WTC11 (cell line): ENCODE measurements at regions not wholly inside any gene's neighbourhood (a gene's known extent, or its start where the extent isn't known, plus 50 kb on each side); places are given as distances from the start of the nearest gene placed in this dataset.

Experiments used
- ATAC-seq: fragments of 200-7000 bp; cut with Tn5 transposase; 2 replicates; pipeline ENCODE4 v1.10.0; 2021; ENCODE audit warnings: mild to moderate bottlenecking, moderate library complexity
- CTCF ChIA-PET: fragments of 300-600 bp; sonication (Branson Sonifier 250); formaldehyde crosslinking; loops from one replicate; lab custom pipeline; 2021; ENCODE audit warnings: antibody characterized with exemption; lab: Charles Lee
- POLR2A ChIA-PET: fragments of 350-600 bp; sonication (Branson Sonifier 250); formaldehyde crosslinking; loops from one replicate; lab custom pipeline; 2021; ENCODE audit warnings: antibody characterized with exemption; lab: Charles Lee
- DNase-seq: peaks from one replicate; pipeline ENCODE4 v3.0.0; 2021; ENCODE audit warnings: low spot score
- H3K27ac Mint-ChIP-seq: 2 replicates; pipeline ENCODE4 v1.8.0; 2021; ENCODE audit warnings: mixed read lengths
- H3K27me3 Mint-ChIP-seq: 2 replicates; pipeline ENCODE4 v1.8.0; 2021; ENCODE audit warnings: low read depth, mild to moderate bottlenecking, moderate library complexity, mixed read lengths
- H3K36me3 Mint-ChIP-seq: 2 replicates; pipeline ENCODE4 v1.8.0; 2021; ENCODE audit warnings: mixed read lengths
- H3K4me1 Mint-ChIP-seq: 2 replicates; pipeline ENCODE4 v1.8.0; 2022; ENCODE audit warnings: mixed read lengths
- H3K4me3 Mint-ChIP-seq: 2 replicates; pipeline ENCODE4 v1.8.0; 2021; ENCODE audit warnings: mild to moderate bottlenecking, moderate library complexity, mixed read lengths
- H3K9me3 Mint-ChIP-seq: 2 replicates; pipeline ENCODE4 v1.8.0; 2021; ENCODE audit warnings: mixed read lengths
- CBFB ChIP-seq: sonication (generic); formaldehyde crosslinking; IDR thresholded peaks from 2 replicates; pipeline ENCODE4 v1.8.1; 2022; ENCODE audit warnings: mild to moderate bottlenecking, low read depth, missing genetic modification reagents
- ETV6 ChIP-seq: sonication (generic); formaldehyde crosslinking; IDR thresholded peaks from 2 replicates; pipeline ENCODE4 v1.8.1; 2022; ENCODE audit warnings: mild to moderate bottlenecking, missing genetic modification reagents
- GRHL2 ChIP-seq: fragments of 250-450 bp; sonication (Bioruptor Pico); IDR thresholded peaks from 2 replicates; pipeline ENCODE4 v1.8.0; 2022; ENCODE audit warnings: mild to moderate bottlenecking, moderate library complexity; ENCODE audit not compliant: insufficient replicate concordance, severe bottlenecking
- MXD4 ChIP-seq: fragments of 250-450 bp; sonication (Bioruptor Pico); IDR thresholded peaks from 2 replicates; pipeline ENCODE4 v1.8.0; 2021; ENCODE audit warnings: mild to moderate bottlenecking, moderate library complexity, borderline replicate concordance
- NFYB ChIP-seq: sonication (generic); formaldehyde crosslinking; conservative IDR thresholded peaks from 2 replicates; pipeline ENCODE4 v1.8.0; 2022; ENCODE audit warnings: low read depth, missing genetic modification reagents
- TCF7 ChIP-seq: sonication (generic); formaldehyde crosslinking; IDR thresholded peaks from 2 replicates; pipeline ENCODE4 v1.8.0; 2022; ENCODE audit warnings: mild to moderate bottlenecking, low read depth, missing genetic modification reagents, moderate library complexity
- TEAD1 ChIP-seq: sonication (generic); formaldehyde crosslinking; IDR thresholded peaks from 2 replicates; pipeline ENCODE4 v1.8.0; 2022; ENCODE audit warnings: mild to moderate bottlenecking, missing genetic modification reagents
- ZNF423 ChIP-seq: fragments of 250-450 bp; sonication (Bioruptor Pico); IDR thresholded peaks from 2 replicates; pipeline ENCODE4 v2.1.2; 2022; ENCODE audit warnings: mild to moderate bottlenecking, moderate library complexity
- TF ChIP-seq, protein P1 (sequence below): sonication (generic); formaldehyde crosslinking; IDR thresholded peaks from 2 replicates; pipeline ENCODE4 v1.8.0; 2022; ENCODE audit warnings: mild to moderate bottlenecking, missing genetic modification reagents
- TF ChIP-seq, protein P2 (sequence below): fragments of 250-450 bp; sonication (Bioruptor Pico); IDR thresholded peaks from 2 replicates; pipeline ENCODE4 v2.1.2; 2022; ENCODE audit warnings: mild to moderate bottlenecking, moderate library complexity
- TF ChIP-seq, protein P3 (sequence below): sonication (generic); formaldehyde crosslinking; IDR thresholded peaks from 2 replicates; pipeline ENCODE4 v1.8.1; 2023; ENCODE audit warnings: mild to moderate bottlenecking, missing genetic modification reagents, borderline replicate concordance
- TF ChIP-seq, protein P4 (sequence below): sonication (generic); formaldehyde crosslinking; IDR thresholded peaks from 2 replicates; pipeline ENCODE4 v1.8.1; 2023; ENCODE audit warnings: mild to moderate bottlenecking, missing genetic modification reagents, moderate library complexity
- TF ChIP-seq, protein P5 (sequence below): sonication (generic); formaldehyde crosslinking; IDR thresholded peaks from 2 replicates; pipeline ENCODE4 v1.8.0; 2023; ENCODE audit warnings: mild to moderate bottlenecking, missing genetic modification reagents
- TF ChIP-seq, protein P6 (sequence below): sonication (generic); formaldehyde crosslinking; IDR thresholded peaks from 2 replicates; pipeline ENCODE4 v1.8.0; 2023; ENCODE audit warnings: missing genetic modification reagents, mild to moderate bottlenecking, borderline replicate concordance

DNA sequence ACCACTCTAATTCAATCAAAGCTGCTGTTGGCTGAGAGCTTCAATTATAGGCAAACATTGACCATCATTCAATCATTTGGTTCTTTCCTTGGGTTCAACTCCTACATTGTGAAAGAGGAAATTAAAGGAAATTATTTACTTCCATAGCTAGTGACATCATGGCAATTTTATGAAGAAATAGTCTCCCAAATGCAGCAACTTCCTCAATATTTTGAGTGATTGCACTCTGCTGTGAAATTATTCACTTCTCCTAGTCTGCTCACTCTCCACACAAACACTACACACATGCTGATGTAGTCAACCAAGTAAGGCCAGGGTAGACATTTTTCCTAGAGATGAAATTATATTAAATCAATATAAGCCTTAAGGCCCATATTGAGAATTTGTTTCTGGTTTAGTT is 86.7 kb upstream of the NCKAP5 start:
- CTCF ChIA-PET: no interaction called here
- peaks cover 12% of the 10 kb centered on the region for H3K4me1 Mint-ChIP-seq
- no peaks in the 10 kb centered on the region for H3K27me3 Mint-ChIP-seq
- H3K36me3 Mint-ChIP-seq: no peaks in the 10 kb centered on the region
- peaks cover 4% of the 10 kb centered on the region for H3K9me3 Mint-ChIP-seq
- no peak for ATAC-seq
- H3K4me3 Mint-ChIP-seq: no peak overlapping the region
- no peak for TF ChIP-seq MXD4 (CRISPR knock-in tag)
- TF ChIP-seq, protein P1, sequence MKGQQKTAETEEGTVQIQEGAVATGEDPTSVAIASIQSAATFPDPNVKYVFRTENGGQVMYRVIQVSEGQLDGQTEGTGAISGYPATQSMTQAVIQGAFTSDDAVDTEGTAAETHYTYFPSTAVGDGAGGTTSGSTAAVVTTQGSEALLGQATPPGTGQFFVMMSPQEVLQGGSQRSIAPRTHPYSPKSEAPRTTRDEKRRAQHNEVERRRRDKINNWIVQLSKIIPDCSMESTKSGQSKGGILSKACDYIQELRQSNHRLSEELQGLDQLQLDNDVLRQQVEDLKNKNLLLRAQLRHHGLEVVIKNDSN (CRISPR knock-in tag): no peak
- no peak for TF ChIP-seq NFYB (CRISPR knock-in tag)
- TF ChIP-seq, protein P2, sequence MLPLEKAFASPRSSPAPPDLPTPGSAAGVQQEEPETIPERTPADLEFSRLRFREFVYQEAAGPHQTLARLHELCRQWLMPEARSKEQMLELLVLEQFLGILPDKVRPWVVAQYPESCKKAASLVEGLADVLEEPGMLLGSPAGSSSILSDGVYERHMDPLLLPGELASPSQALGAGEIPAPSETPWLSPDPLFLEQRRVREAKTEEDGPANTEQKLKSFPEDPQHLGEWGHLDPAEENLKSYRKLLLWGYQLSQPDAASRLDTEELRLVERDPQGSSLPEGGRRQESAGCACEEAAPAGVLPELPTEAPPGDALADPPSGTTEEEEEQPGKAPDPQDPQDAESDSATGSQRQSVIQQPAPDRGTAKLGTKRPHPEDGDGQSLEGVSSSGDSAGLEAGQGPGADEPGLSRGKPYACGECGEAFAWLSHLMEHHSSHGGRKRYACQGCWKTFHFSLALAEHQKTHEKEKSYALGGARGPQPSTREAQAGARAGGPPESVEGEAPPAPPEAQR (CRISPR knock-in tag): no peak
- TF ChIP-seq, protein P3, sequence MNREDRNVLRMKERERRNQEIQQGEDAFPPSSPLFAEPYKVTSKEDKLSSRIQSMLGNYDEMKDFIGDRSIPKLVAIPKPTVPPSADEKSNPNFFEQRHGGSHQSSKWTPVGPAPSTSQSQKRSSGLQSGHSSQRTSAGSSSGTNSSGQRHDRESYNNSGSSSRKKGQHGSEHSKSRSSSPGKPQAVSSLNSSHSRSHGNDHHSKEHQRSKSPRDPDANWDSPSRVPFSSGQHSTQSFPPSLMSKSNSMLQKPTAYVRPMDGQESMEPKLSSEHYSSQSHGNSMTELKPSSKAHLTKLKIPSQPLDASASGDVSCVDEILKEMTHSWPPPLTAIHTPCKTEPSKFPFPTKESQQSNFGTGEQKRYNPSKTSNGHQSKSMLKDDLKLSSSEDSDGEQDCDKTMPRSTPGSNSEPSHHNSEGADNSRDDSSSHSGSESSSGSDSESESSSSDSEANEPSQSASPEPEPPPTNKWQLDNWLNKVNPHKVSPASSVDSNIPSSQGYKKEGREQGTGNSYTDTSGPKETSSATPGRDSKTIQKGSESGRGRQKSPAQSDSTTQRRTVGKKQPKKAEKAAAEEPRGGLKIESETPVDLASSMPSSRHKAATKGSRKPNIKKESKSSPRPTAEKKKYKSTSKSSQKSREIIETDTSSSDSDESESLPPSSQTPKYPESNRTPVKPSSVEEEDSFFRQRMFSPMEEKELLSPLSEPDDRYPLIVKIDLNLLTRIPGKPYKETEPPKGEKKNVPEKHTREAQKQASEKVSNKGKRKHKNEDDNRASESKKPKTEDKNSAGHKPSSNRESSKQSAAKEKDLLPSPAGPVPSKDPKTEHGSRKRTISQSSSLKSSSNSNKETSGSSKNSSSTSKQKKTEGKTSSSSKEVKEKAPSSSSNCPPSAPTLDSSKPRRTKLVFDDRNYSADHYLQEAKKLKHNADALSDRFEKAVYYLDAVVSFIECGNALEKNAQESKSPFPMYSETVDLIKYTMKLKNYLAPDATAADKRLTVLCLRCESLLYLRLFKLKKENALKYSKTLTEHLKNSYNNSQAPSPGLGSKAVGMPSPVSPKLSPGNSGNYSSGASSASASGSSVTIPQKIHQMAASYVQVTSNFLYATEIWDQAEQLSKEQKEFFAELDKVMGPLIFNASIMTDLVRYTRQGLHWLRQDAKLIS (CRISPR knock-in tag): no peak
- TF ChIP-seq, protein P4, sequence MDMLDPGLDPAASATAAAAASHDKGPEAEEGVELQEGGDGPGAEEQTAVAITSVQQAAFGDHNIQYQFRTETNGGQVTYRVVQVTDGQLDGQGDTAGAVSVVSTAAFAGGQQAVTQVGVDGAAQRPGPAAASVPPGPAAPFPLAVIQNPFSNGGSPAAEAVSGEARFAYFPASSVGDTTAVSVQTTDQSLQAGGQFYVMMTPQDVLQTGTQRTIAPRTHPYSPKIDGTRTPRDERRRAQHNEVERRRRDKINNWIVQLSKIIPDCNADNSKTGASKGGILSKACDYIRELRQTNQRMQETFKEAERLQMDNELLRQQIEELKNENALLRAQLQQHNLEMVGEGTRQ: no peak
- TF ChIP-seq ETV6 (CRISPR knock-in tag): no peak
- no peak for TF ChIP-seq TEAD1
- no peak for TF ChIP-seq ZNF423
- TF ChIP-seq GRHL2 (CRISPR knock-in tag): no peak
- TF ChIP-seq, protein P5, sequence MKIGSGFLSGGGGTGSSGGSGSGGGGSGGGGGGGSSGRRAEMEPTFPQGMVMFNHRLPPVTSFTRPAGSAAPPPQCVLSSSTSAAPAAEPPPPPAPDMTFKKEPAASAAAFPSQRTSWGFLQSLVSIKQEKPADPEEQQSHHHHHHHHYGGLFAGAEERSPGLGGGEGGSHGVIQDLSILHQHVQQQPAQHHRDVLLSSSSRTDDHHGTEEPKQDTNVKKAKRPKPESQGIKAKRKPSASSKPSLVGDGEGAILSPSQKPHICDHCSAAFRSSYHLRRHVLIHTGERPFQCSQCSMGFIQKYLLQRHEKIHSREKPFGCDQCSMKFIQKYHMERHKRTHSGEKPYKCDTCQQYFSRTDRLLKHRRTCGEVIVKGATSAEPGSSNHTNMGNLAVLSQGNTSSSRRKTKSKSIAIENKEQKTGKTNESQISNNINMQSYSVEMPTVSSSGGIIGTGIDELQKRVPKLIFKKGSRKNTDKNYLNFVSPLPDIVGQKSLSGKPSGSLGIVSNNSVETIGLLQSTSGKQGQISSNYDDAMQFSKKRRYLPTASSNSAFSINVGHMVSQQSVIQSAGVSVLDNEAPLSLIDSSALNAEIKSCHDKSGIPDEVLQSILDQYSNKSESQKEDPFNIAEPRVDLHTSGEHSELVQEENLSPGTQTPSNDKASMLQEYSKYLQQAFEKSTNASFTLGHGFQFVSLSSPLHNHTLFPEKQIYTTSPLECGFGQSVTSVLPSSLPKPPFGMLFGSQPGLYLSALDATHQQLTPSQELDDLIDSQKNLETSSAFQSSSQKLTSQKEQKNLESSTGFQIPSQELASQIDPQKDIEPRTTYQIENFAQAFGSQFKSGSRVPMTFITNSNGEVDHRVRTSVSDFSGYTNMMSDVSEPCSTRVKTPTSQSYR (CRISPR knock-in tag): no peak
- TF ChIP-seq, protein P6, sequence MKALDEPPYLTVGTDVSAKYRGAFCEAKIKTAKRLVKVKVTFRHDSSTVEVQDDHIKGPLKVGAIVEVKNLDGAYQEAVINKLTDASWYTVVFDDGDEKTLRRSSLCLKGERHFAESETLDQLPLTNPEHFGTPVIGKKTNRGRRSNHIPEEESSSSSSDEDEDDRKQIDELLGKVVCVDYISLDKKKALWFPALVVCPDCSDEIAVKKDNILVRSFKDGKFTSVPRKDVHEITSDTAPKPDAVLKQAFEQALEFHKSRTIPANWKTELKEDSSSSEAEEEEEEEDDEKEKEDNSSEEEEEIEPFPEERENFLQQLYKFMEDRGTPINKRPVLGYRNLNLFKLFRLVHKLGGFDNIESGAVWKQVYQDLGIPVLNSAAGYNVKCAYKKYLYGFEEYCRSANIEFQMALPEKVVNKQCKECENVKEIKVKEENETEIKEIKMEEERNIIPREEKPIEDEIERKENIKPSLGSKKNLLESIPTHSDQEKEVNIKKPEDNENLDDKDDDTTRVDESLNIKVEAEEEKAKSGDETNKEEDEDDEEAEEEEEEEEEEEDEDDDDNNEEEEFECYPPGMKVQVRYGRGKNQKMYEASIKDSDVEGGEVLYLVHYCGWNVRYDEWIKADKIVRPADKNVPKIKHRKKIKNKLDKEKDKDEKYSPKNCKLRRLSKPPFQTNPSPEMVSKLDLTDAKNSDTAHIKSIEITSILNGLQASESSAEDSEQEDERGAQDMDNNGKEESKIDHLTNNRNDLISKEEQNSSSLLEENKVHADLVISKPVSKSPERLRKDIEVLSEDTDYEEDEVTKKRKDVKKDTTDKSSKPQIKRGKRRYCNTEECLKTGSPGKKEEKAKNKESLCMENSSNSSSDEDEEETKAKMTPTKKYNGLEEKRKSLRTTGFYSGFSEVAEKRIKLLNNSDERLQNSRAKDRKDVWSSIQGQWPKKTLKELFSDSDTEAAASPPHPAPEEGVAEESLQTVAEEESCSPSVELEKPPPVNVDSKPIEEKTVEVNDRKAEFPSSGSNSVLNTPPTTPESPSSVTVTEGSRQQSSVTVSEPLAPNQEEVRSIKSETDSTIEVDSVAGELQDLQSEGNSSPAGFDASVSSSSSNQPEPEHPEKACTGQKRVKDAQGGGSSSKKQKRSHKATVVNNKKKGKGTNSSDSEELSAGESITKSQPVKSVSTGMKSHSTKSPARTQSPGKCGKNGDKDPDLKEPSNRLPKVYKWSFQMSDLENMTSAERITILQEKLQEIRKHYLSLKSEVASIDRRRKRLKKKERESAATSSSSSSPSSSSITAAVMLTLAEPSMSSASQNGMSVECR: no peak
- TF ChIP-seq CBFB (CRISPR knock-in tag): no peak
- TF ChIP-seq TCF7 (CRISPR knock-in tag): no peak
- POLR2A ChIA-PET: no interaction called here
- no peak for DNase-seq
- no peak overlapping the region for H3K27ac Mint-ChIP-seq
